Natural killer cell (primary cell): ENCODE measurements at regions not wholly inside any gene's neighbourhood (a gene's known extent, or its start where the extent isn't known, plus 50 kb on each side); places are given as distances from the start of the nearest gene placed in this dataset.

ENCODE experiments used
- ATAC-seq, 3 donors: fragments of 150-1000 bp in 2 of 3; fragments of 200-7000 bp in 1 of 3; cut with Tn5 transposase; 1 replicate in 1 of 3; 2 replicates in 2 of 3; pipeline ENCODE4 v1.10.0; 2021; ENCODE audit warnings: mild to moderate bottlenecking in 2 of 3, moderate library complexity in 2 of 3
- DNase-seq, 2 donors: peaks; one replicate each; pipeline versions ENCODE4 v3.0.0 to v3.0.0-alpha.2; 2013 to 2021; ENCODE audit warnings: mixed read lengths in 1 of 2
- H3K27ac ChIP-seq: one replicate; pipeline ENCODE4 v1.5.1; 2013; ENCODE audit warnings: mild to moderate bottlenecking, low read length
- H3K27me3 ChIP-seq: one replicate; pipeline ENCODE4 v1.6.1; 2013; ENCODE audit warnings: low read length; ENCODE audit not compliant: control insufficient read depth, insufficient read depth
- H3K36me3 ChIP-seq: one replicate; pipeline ENCODE4 v1.6.1; 2013; ENCODE audit warnings: low read length; ENCODE audit not compliant: control insufficient read depth, insufficient read depth
- H3K4me1 ChIP-seq: one replicate; pipeline ENCODE4 v1.6.1; 2013; ENCODE audit warnings: low read length; ENCODE audit not compliant: control insufficient read depth, insufficient read depth
- H3K4me3 ChIP-seq: one replicate; pipeline ENCODE4 v1.5.1; 2013; ENCODE audit warnings: low read length
- H3K9me3 ChIP-seq: one replicate; pipeline ENCODE4 v1.6.1; 2013; ENCODE audit warnings: low read length; ENCODE audit not compliant: control insufficient read depth, insufficient read depth
- H3K27ac Mint-ChIP-seq, 2 donors: one replicate each; pipeline ENCODE4 v1.8.0; 2022; ENCODE audit warnings: mild to moderate bottlenecking in 2 of 2, mixed read lengths in 2 of 2, moderate library complexity in 1 of 2
- H3K27me3 Mint-ChIP-seq, 2 donors: one replicate each; pipeline ENCODE4 v1.8.0; 2022; ENCODE audit warnings: low read depth in 2 of 2, mixed read lengths in 2 of 2
- H3K36me3 Mint-ChIP-seq: one replicate; pipeline ENCODE4 v1.8.0; 2022; ENCODE audit warnings: mixed read lengths
- H3K4me1 Mint-ChIP-seq, 2 donors: one replicate each; pipeline ENCODE4 v1.8.0; 2022; ENCODE audit warnings: mixed read lengths in 2 of 2
- H3K4me3 Mint-ChIP-seq: one replicate; pipeline ENCODE4 v1.8.0; 2022; ENCODE audit warnings: mild to moderate bottlenecking, moderate library complexity, mixed read lengths
- H3K9me3 Mint-ChIP-seq, 2 donors: one replicate each; pipeline ENCODE4 v1.8.0; 2022; ENCODE audit warnings: mixed read lengths in 2 of 2
- CTCF ChIP-seq: fragments of 200-600 bp; IDR thresholded peaks from one replicate; pipeline ENCODE4 v1.8.0; 2022; ENCODE audit warnings: antibody characterized with exemption
- WGBS: methylation state at CpG from one replicate; pipeline ENCODE4 v1.1.7; 2013; ENCODE audit warnings: missing lambda C conversion rate; ENCODE audit not compliant: insufficient coverage; 5-methylcytosine and 5-hydroxymethylcytosine counted together
- intact Hi-C: fragments of 100-400 bp; cut with micrococcal nuclease; formaldehyde crosslinking; loops from one replicate; pipeline ENCODE4 v1.14.2; 2022

GRCh38 chr3:67804089-67804488 is 149.7 kb upstream of the SUCLG2 start:
- peaks cover 12% of the 10 kb centered on the region for H3K9me3 ChIP-seq
- no peak for TF ChIP-seq CTCF
- H3K36me3 Mint-ChIP-seq: no peaks in the 10 kb centered on the region
- peaks cover 14 to 31% of the 10 kb centered on the region in 2 donors for H3K27me3 Mint-ChIP-seq
- intact Hi-C loops: no loop called here
- no peak for DNase-seq
- 84% methylated on average over 2 of the region's 2 CpGs for WGBS
- no peak for ATAC-seq
- H3K4me3 Mint-ChIP-seq: no peak overlapping the region
- H3K9me3 Mint-ChIP-seq: peaks cover 4 to 6% of the 10 kb centered on the region in 2 donors
- no peak overlapping the region for H3K27ac Mint-ChIP-seq
- H3K4me3 ChIP-seq: no peak overlapping the region
- H3K27me3 ChIP-seq: no peaks in the 10 kb centered on the region
- no peaks in the 10 kb centered on the region for H3K36me3 ChIP-seq
- H3K4me1 Mint-ChIP-seq: no peaks in the 10 kb centered on the region
- H3K27ac ChIP-seq: no peak overlapping the region
- no peaks in the 10 kb centered on the region for H3K4me1 ChIP-seq

GRCh38 chr3:67798412-67798811 is 144.0 kb upstream of the SUCLG2 start:
- Mint-ChIP-seq H3K9me3 (peaks cover 4 to 6% of the 10 kb centered on the region in 2 donors), H3K27me3 (peaks cover 30 to 47% of the 10 kb centered on the region in 2 donors), H3K4me1 (peaks cover 0 to 6% of the 10 kb centered on the region in 2 donors), H3K27ac (no peak overlapping the region), H3K4me3 (no peak overlapping the region), H3K36me3 (no peaks in the 10 kb centered on the region)
- Histone ChIP-seq H3K9me3 (peaks cover 4% of the 10 kb centered on the region), H3K4me3 (no peak overlapping the region), H3K4me1 (no peaks in the 10 kb centered on the region), H3K27ac (no peak overlapping the region), H3K27me3 (no peaks in the 10 kb centered on the region), H3K36me3 (no peaks in the 10 kb centered on the region)
- intact Hi-C loops: no loop called here
- TF ChIP-seq CTCF: no peak
- DNase-seq: no peak
- 60% methylated on average over 1 of the region's 1 CpG for WGBS
- no peak for ATAC-seq

- Histone ChIP-seq H3K36me3 (no peaks in the 10 kb centered on the region), H3K27ac (no peak overlapping the region), H3K4me1 (no peaks in the 10 kb centered on the region), H3K27me3 (no peaks in the 10 kb centered on the region), H3K4me3 (no peak overlapping the region), H3K9me3 (no peaks in the 10 kb centered on the region)
- Mint-ChIP-seq H3K36me3 (peaks cover 2% of the 10 kb centered on the region), H3K4me1 (peaks cover 8 to 11% of the 10 kb centered on the region in 2 donors), H3K27me3 (peaks cover 22 to 40% of the 10 kb centered on the region in 2 donors), H3K9me3 (no peaks in the 10 kb centered on the region), H3K4me3 (no peak overlapping the region), H3K27ac (no peak overlapping the region)
- DNase-seq (no peak), ATAC-seq (no peak)
- TF ChIP-seq CTCF: no peak
- WGBS: 90% methylated on average over 5 of the region's 5 CpGs
- intact Hi-C loops: no loop called here
Observed at GRCh38 chr3:67791620-67792019, 137.2 kb upstream of the SUCLG2 start.

- no peaks in the 10 kb centered on the region for H3K36me3 ChIP-seq
- H3K4me1 ChIP-seq: no peaks in the 10 kb centered on the region
- intact Hi-C loops: loop anchor here (1.0 kb wide), 4 partner anchors 196 to 819 kb away; no protein-coding TSS in a partner anchor
- H3K4me3 ChIP-seq: no peak overlapping the region
- Mint-ChIP-seq H3K9me3 (peaks cover 0 to 3% of the 10 kb centered on the region in 2 donors), H3K4me3 (no peak overlapping the region), H3K27me3 (peaks cover 20 to 52% of the 10 kb centered on the region in 2 donors), H3K27ac (no peak overlapping the region), H3K4me1 (peaks cover 7 to 8% of the 10 kb centered on the region in 2 donors), H3K36me3 (peaks cover 17% of the 10 kb centered on the region)
- H3K27me3 ChIP-seq: no peaks in the 10 kb centered on the region
- DNase-seq (peak; percentile 52 to 81), ATAC-seq (peak; percentile 86 to 93 (median 87))
- WGBS: 31% methylated on average over 2 of the region's 2 CpGs
- peak; percentile 85 for TF ChIP-seq CTCF
- H3K27ac ChIP-seq: no peak overlapping the region
- H3K9me3 ChIP-seq: peaks cover 2% of the 10 kb centered on the region
Observed at GRCh38 chr3:67790043-67790442, 135.6 kb upstream of the SUCLG2 start.
